Ureter (tissue), 1 donor: ENCODE measurements at regions not wholly inside any gene's neighbourhood (a gene's known extent, or its start where the extent isn't known, plus 50 kb on each side); places are given as distances from the start of the nearest gene placed in this dataset.

Experiments
- DNase-seq: peaks from one replicate; pipeline ENCODE4 v3.0.0-alpha.2; 2020; ENCODE audit warnings: low spot score
- donor health status: DM: yes; HTN: yes; CAD: no.

DNA sequence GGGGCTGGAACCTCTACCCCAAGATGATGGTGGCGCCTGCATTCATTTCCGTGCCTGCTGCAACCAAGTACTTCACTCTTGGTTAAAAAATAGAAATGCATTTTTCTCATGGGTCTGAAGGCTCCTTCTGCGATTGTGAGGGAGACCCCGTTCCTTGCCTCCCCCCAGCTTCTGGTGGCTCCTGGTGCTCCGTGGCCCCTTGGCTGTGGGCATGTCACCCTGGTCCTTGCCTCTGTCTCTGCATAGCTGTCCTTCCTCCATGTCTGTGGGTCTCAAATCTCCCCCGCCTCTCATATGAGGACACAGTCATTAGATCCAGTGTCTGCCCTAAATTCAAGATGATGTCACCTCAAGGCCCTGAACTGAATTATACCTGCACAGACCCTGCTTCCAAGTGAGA is 317.9 kb downstream of the TCERG1L start:
- no peak for DNase-seq

DNA sequence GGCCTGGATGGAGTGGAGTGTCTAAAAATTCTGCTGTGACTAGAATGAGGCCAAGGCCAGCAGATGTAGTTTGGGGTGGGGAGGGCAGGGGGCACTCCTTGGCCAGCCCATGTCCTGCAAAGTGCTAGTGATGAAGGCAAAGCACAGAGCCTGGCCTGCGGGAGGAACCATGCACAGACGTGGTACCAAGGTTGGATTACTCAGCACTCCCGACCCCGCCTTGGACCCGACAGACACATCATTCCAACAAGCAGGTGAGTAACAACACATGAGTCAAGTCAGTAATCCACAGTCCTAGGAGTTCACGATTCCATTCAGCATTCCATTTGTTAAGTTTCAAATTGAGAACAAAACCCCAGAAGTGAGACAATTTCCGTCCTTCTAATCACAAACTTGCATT is 317.3 kb downstream of the TCERG1L start:
- no peak for DNase-seq

DNA sequence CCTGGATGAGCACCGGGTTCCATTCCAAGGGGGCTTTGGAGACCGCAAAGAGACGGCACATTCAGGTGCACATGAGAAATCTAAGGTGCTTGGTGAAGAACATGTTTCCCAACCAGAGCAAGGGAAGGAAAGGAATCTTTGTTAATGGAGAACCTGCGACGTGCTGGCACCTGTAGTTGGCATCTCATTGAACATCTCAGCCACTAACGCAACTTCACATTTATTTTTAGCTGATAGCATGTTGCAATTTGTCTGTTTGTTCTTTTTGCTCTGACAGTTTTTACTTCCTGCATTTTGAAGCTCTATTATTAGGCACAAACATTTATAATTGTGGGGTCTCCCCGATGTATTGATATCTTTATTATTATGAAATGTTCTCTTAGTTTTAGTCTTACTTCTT is 316.7 kb downstream of the TCERG1L start:
- DNase-seq = no peak

DNA sequence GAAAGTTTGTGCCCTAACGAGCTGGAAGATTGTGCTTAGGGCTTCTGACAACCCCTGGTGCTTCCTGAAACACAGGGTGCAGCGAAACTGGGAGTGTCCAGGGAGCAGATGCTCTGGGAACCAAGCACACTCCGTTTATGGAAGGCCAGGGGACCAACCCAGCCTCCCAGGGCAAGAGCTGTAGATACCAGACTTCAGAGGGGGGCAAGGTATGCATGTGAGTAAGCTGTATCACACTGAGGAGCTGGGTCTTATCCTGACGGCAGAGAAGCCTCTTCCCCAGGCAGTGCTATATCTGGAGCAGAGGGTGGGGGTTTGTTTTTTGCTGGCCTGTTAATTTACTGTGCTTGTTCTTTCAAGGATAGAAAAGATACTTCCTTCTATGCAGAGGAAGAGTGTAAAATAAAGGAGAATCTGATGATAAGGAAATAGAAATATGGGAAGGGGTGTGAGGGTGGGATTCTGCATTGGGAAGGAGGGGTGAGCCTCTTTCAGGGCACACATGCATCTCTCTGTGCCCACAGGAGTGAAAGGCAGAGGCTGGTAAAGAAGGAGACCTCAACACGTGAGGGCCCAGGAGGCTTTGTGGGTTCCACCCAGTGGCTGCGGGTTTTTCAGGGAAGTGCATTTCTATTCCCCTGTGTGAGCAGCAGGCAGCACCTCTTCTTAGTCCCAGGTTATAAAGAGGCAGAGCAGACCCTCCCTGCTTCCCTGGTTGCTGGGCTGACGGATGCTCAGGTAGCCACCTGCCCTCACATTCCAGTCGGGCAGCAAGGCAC is 314.1 kb downstream of the TCERG1L start:
- DNase-seq = no peak

DNA sequence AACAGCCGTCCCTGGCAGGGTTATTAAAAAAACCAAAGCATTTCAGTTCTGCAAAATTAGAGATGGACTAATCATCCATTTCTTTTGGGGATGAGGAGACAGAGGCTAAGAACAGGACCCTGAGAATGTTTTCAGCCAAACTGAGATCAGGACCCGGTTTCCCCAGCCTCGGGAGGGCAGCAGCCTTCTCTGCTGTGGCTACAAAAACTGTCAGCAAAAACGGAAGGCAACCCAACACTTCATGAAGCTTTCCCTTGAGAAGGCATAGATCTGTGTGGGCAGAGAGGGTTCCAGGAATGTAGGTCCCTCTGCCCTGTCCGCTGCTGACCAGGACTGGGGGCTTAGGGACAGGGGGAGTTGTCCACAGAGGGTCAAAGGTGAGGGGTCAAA is 313.5 kb downstream of the TCERG1L start:
- no peak for DNase-seq

- no peak for DNase-seq
These were observed 312.9 kb downstream of the TCERG1L start for GRCh38 chr10:130998642-130999041.

GRCh38 chr10:130999376-131000202 is 311.9 kb downstream of the TCERG1L start:
- no peak for DNase-seq

DNA sequence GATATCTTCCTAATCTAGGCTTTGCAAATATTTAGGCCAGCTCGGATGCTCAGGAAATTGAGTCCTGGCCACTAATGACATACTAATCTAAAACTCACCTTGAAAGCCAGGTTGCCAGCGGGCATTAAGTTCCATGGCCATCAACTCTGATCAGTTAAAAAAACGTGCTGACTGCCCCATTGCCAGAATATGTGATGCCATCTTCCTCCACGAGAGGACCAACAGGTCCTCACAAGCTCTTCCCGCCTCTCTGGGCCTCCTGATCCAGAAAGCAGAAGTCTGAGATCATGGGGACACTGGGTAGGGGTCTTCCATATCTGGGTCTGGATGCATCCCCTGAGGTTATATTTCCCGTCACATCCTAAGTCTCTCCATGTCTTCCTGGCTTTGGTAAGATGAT is 311.3 kb downstream of the TCERG1L start:
- DNase-seq = no peak

- DNase-seq = no peak
These were observed 310.8 kb downstream of the TCERG1L start for GRCh38 chr10:131000743-131001142.

- DNase-seq = no peak
These were observed 310.1 kb downstream of the TCERG1L start for GRCh38 chr10:131001438-131001837.

DNA sequence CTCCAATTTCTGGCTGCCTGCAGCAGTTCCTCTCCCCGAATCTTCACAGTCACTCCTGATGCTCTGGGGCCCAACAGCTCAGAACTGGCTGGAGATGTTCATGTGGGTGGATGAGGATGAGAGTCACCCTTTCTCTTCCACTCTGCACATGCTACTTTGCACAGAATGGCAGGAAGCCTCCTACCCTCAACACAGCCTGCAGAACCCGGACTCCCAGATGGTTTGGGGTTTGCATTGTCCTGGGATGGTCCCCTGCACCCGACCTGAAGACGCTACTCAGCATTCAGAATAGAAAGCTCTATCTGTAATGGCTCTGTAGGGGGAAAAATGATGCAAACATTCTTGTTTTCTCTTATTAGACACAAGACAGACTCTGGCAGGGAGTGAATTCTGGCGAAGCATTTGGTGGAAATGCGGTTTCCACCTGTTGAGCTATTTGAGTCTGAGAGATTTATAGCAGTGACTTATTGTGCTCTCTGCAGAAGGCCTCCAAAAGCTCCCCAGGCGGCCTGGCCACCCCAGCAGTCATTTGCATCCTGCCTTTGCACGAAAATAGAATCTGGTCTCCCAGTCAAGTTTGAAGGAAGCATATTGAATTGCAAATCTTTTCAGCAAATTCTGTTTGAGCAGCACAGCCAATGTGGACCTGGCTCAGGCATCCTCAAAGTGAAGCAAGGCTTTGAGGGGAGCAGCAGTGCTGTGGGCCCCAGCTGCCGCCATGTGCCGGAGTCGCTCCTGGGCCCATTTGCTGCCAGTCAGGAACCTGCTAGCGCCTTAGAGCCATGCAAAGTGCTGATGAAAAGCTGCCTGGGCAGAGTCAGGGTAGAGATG is 309.3 kb downstream of the TCERG1L start:
- DNase-seq = no peak

GRCh38 chr10:131003455-131003854 is 308.1 kb downstream of the TCERG1L start:
- peak; percentile 17 for DNase-seq

GRCh38 chr10:131004276-131004675 is 307.2 kb downstream of the TCERG1L start:
- DNase-seq = no peak

- no peak for DNase-seq
These were observed 304.9 kb downstream of the TCERG1L start for GRCh38 chr10:131006458-131007256.

DNA sequence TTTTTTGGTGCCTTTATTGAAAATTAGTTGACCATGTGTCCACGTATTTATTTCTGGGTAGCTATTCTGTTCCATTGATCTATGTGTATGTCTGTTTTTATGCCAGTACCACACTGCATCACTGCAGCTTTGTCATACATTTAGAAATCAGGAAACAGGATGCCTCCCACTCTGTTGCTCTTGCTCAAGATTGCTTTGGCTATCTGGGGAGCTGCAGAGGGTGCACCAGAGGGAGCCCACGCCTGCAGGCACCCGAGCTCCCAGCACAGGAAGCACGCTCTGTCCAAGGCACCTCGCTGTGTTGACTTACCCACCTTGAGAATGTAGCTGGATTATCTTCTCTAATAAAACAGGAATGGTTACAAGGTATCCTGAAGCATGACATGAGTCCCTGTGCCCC is 301.7 kb downstream of the TCERG1L start:
- no peak for DNase-seq

DNA sequence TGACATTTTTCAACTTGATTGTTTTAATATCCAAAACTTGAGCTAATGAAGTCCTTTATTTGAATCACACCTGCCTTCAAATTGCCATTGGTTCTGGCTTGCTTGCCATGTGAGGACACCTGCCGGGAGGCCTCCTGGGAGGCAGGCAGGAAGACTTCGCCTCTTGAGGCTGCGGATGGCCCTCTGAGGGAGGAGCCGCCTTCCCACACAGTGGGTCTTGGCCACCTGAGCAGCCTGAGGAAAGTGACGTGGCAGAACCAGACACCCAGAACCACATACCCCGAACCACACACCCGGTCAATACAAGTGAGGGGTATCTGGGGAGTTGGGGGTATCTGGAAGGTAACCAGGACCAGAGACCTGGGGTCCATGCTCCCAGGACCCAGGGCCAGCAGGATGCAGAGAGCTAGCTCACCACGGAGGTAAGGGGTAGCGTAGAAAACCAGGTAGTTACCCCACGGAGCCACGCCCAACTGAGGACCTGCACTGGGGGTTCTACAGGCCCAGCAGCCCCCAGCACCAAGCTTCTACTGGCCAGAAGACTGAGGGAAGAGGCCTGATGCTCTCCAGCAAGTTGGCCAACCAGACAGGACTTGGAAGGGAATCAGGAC is 300.5 kb downstream of the TCERG1L start:
- DNase-seq = no peak

GRCh38 chr10:131011936-131012640 is 299.4 kb downstream of the TCERG1L start:
- no peak for DNase-seq

DNA sequence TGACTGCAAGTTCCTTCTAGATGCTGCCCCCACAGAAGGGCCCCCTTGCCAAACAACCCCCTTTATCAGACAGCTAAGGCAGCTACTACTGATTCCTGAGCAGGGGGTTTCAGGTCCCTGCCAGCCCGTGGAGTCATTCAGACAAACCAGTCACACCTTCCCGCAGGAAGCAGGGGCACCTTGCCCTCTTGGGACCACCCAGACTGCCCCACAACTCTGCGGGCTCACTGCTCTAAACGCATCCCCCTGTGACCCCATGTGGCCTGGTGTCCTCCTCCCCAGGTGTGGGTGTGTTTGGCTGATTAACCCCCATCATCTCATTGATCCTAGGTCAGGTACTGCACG is 298.9 kb downstream of the TCERG1L start:
- DNase-seq = no peak

GRCh38 chr10:131013281-131013912 is 298.1 kb downstream of the TCERG1L start:
- no peak for DNase-seq

GRCh38 chr10:131014271-131014670 is 297.2 kb downstream of the TCERG1L start:
- no peak for DNase-seq
